Stimulated activated CD8-positive, alpha-beta memory T cell treated with anti-CD3 and anti-CD28 coated beads, Interleukin-12 subunit alpha, Interleukin-12 subunit beta, amount 100 ng/mL, for 4 hours (primary cell): ENCODE measurements at regions not wholly inside any gene's neighbourhood (a gene's known extent, or its start where the extent isn't known, plus 50 kb on each side); places are given as distances from the start of the nearest gene placed in this dataset.
"Not testable (repeated sequence)": the region's sequence is repeated elsewhere in the genome, so short reads cannot be mapped to it uniquely, and the experiment has no call there.

Experiments
- DNase-seq: peaks from one replicate; pipeline ENCODE4 v3.0.0-alpha.2; 2020; ENCODE audit warnings: low read depth

- DNase-seq, result no peak
These were observed 68.7 kb downstream of the VSIG4 start for GRCh38 chrX:65971151-65971550.

- not testable (repeated sequence) for DNase-seq
These were observed 72.7 kb downstream of the VSIG4 start for GRCh38 chrX:65967159-65967558.

DNA sequence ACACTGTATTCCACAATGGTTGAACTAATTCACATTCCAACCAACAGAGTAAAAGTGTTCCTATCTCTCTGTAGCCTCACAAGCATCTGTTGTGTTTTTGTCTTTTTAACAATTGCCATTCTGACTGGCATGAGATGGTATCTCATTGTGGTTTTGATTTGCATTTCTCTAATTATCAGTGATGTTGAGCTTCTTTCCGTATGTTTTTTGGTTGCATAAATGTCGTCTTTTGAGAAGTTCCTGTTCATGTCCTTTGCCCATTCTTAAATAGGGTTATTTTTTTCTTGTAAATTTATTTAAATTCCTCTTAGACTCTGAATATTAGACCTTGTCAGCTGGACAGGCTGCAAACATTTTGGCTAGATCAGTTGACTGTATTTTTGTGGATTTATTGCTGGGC is 78.2 kb downstream of the VSIG4 start:
- no peak for DNase-seq

- DNase-seq, result no peak
These were observed 91.8 kb downstream of the VSIG4 start for GRCh38 chrX:65948103-65948502.

- DNase-seq, result no peak
These were observed 98.1 kb downstream of the VSIG4 start for GRCh38 chrX:65941775-65942174.

DNA sequence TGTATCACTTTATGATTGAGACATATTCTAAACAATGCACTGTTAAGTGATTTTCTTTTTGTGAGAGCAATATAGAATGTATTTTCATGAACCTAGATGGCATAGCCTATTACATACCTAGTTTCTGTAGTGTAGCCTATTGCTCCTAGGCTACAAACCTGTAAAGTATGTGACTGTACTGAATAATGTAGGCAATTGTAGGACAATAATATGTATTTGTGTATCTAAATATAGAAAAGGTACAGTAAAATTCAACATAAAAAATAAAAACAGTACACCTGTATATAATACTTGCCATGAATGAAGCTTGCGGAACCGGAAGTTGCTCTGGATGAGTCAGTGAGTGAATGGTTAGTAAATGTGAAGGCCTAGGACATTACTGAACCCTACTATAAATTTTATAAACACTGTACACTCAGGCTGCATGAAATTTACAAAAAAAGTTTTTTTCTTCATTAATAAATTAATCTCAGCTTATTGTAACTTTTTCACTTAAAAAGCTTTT is 106.7 kb downstream of the VSIG4 start:
- no peak for DNase-seq

DNA sequence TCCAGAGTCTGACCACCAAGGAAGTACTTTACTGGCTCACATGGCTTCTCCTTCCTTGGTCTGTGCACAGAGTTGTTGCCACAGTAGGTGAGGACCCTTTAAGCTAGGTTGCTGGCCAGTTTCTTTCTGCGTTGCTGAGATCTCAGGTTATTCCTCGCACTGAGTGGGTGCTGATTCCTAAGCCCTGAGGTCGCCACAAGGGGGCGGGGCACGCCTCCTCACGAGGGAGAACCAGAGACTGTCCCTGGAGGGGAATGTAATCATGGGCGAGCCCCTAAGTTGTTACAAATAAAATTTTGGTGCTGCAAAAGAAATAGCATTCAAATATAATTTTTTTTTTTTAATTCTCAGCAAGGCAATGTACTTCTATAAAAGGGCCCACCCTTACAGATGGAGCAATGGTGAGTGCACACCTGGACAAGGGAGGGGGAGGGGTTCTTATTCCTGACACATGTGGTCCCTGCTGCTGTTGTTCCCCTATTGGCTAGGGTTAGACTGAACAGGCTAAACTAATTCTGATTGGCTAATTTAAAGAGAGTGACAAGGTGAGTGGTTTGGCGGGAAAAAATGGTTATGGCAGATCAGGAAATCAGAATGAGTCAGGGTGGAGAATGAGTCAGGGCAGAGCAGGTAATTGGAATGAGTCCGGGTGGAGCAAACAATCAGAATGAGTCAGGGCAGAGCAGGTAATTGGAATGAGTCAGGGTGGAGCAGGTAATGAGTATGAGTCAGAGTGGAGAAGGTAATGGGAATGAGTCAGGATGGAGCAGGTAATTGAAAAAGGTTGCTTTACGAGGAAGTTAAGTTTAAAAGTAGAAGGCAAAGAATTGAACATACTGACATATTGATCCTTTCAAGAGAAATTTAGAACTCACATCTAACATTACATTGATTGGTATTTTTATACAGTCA is 107.5 kb downstream of the VSIG4 start:
- DNase-seq, result no peak

GRCh38 chrX:65928522-65928921 is 111.4 kb downstream of the VSIG4 start:
- DNase-seq, result no peak

GRCh38 chrX:65927386-65927785 is 112.5 kb downstream of the VSIG4 start:
- DNase-seq, result not testable (repeated sequence)

DNA sequence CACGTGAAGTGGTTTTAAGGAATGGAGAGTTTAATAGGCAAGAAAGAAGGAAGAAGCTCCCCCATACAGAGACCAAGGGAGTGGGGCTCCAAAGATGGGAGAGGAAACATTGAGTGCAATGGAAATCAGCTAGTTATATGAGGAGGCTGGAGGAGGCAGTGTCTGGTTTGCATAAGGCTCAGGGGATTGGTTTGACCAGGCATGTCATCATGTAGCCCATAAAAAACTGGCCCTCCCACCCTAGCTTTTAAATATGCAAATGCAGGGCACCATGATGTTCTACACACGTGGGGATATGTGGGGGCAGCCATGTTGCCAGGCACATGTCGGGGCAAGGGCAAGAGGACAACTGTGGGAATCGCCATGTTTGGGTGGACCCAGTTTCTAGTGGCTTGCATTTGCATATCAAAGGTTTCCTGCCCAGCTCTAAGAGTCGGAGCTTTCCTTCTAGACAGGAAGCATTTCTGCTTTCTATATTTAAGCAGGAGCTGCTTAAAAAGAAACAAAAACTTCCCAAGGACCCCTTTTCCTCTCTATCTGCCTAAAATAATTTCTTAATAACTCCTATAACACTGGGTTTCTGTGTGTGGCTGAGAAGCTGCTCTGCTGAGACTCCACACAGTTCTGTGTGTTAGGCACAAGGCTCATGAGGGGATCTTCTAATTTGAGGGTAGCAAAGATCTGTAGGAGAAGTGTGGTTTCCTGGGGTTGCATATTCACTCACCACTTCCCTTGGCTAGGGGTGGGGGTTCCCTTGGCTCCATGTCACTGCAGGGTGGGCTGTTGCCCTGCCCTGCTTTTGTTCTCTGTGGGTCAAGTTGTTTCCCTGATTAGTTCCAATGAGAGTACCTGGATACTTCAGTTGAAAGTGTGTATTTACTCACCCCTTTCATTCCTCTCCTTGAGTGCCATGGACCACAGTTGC is 113.5 kb downstream of the VSIG4 start:
- no peak for DNase-seq

DNA sequence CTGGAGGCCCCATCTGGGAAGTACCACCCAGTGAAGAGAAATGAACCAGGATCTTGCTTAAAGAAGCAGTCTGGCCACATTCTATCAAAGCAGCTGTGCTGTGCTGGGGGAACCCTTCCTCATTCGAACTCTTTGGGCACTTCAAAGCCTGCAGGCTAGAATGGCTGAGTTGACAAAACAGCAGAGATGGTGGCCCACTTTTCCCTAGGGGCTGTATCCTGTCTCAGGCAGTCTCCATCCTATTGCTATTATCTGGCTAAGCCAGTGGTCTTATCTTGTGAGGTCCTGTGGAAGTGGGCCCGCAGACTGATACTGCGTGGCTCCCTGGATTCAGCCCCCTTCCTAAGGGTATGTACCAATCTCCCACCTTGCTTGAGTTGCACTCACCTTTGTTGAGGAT is 114.3 kb downstream of the VSIG4 start:
- DNase-seq, result no peak

- no peak for DNase-seq
These were observed 114.9 kb downstream of the VSIG4 start for GRCh38 chrX:65925005-65925404.

- DNase-seq, result no peak
These were observed 118.5 kb downstream of the VSIG4 start for GRCh38 chrX:65921363-65921762.

DNA sequence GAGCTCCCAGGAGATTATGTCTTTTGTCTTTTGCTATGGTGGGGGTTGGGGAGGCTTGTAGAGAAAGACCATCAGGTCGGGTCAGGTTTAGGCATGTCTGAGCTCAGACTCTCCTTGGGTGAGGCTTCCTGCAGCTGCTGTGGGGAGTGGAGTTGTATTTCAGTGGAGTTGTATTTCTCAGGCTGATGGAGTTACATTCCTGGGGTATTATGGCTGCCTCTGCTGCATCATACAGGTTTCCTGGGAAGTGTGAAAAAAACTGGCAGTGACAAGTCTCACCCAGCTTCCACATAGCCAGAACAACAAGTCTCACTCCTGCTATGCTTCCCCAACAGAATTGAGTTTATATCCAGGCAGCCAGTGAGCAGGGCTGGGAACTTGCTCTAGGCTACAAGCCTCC is 119.3 kb downstream of the VSIG4 start:
- no peak for DNase-seq

- DNase-seq, result no peak
These were observed 129.0 kb downstream of the VSIG4 start for GRCh38 chrX:65910899-65911298.

- no peak for DNase-seq
These were observed 136.1 kb downstream of the VSIG4 start for GRCh38 chrX:65903750-65904149.

DNA sequence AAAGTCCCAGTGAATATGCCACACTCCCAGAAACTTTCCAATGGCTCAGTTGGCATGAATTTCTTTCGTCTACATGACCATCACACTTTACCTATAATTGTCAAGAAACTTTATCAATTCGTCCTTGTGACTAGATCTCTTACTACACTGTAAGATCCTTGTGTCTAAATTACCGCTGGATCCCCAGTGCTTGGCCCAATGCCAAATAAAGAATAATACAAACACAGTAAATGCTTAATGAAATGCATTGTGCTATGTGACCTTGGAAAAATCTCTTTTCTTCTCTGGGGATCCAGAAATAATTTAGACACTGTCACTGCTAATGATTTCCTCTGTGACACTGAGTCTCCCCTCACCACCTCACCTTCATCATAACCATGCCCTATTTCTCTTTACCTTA is 137.9 kb downstream of the VSIG4 start:
- no peak for DNase-seq

GRCh38 chrX:65900850-65901844 is 138.7 kb downstream of the VSIG4 start:
- DNase-seq, result no peak

- DNase-seq, result no peak
These were observed 145.7 kb downstream of the VSIG4 start for GRCh38 chrX:65894133-65894532.

GRCh38 chrX:65891817-65892216 is 148.1 kb downstream of the VSIG4 start:
- DNase-seq, result not testable (repeated sequence)

GRCh38 chrX:65888150-65888549 is 151.7 kb downstream of the VSIG4 start:
- not testable (repeated sequence) for DNase-seq
